Choroid plexus epithelial cell (primary cell): ENCODE measurements at regions not wholly inside any gene's neighbourhood (a gene's known extent, or its start where the extent isn't known, plus 50 kb on each side); places are given as distances from the start of the nearest gene placed in this dataset.
A peak's percentile ranks its signal among the peaks of the same experiment; 100 is the strongest.

Experiments used
- DNase-seq: peaks from one replicate; pipeline ENCODE4 v3.0.0-alpha.2; 2010; ENCODE audit warnings: low read depth
- H3K4me3 ChIP-seq: 2 replicates; pipeline ENCODE4 v1.5.1; 2011; ENCODE audit warnings: low read depth, mild to moderate bottlenecking, control low read depth, low read length, moderate library complexity
- TF ChIP-seq, protein P1 (sequence below): conservative IDR thresholded peaks from 2 replicates; pipeline ENCODE4 v1.5.1; 2011; ENCODE audit warnings: low read depth, mild to moderate bottlenecking, control low read depth, inconsistent platforms, low read length, moderate library complexity

DNA sequence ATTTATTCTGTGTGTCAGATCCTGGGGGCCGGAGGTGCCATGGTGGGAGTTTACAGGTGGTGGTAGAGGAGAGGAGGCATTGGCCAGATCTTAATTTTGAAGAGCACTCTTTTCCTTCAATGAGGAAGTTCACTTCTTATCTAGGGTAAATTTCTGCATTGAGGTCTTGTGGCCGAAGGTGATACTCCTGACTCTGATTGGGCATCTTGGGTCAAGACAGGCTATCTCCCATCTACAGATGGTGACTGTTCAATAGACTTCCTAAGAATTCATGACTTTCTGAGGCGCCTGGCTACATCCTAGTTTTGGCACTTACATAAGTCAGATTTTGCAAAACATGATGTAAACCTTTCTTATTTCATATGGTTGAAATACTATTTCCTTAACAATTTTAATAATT is 135.2 kb downstream of the SUCLA2 start:
- DNase-seq, result no peak
- H3K4me3 ChIP-seq, result no peak overlapping the region
- TF ChIP-seq, protein P1, sequence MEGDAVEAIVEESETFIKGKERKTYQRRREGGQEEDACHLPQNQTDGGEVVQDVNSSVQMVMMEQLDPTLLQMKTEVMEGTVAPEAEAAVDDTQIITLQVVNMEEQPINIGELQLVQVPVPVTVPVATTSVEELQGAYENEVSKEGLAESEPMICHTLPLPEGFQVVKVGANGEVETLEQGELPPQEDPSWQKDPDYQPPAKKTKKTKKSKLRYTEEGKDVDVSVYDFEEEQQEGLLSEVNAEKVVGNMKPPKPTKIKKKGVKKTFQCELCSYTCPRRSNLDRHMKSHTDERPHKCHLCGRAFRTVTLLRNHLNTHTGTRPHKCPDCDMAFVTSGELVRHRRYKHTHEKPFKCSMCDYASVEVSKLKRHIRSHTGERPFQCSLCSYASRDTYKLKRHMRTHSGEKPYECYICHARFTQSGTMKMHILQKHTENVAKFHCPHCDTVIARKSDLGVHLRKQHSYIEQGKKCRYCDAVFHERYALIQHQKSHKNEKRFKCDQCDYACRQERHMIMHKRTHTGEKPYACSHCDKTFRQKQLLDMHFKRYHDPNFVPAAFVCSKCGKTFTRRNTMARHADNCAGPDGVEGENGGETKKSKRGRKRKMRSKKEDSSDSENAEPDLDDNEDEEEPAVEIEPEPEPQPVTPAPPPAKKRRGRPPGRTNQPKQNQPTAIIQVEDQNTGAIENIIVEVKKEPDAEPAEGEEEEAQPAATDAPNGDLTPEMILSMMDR, result no peak

DNA sequence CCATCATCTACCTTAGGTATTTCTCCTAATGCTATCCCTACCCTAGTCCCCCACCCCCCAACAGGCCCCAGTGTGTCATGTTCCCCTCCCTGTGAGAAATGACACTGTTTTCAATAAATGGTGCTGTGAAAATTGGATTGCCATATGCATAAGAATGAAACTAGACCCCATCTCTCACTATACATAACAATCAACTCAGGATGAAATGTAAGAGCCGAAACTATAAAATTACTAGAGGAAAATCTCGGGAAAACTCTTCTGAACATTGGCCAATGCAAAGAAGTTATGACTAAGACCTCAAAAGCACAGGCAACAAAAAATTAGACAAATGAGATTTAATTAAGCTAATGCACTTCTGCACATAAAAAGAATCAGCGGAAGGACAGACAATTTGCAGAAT is 138.2 kb downstream of the SUCLA2 start:
- no peak for DNase-seq
- no peak overlapping the region for H3K4me3 ChIP-seq
- TF ChIP-seq, protein P1, result no peak

DNA sequence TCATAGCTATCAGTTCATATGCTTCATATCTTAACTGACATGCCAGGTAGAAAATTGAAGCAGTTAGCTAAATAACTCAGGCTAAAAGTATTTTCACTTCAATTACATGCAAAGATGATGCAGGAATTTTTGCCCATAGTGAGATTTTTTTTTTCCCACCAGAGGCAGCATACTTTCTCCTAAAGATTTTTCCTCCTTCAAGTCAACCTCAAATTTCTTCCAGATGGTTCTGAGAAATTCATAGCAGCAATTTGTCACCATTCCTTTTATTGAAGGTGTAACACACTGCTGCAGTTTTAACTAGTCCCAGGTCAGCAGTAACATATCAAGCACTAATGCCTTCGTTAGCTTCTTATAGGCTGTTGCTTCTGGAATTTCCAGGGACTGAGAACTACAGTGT is 141.9 kb downstream of the SUCLA2 start:
- no peak overlapping the region for H3K4me3 ChIP-seq
- TF ChIP-seq, protein P1, result no peak
- peak; percentile 68 for DNase-seq

DNA sequence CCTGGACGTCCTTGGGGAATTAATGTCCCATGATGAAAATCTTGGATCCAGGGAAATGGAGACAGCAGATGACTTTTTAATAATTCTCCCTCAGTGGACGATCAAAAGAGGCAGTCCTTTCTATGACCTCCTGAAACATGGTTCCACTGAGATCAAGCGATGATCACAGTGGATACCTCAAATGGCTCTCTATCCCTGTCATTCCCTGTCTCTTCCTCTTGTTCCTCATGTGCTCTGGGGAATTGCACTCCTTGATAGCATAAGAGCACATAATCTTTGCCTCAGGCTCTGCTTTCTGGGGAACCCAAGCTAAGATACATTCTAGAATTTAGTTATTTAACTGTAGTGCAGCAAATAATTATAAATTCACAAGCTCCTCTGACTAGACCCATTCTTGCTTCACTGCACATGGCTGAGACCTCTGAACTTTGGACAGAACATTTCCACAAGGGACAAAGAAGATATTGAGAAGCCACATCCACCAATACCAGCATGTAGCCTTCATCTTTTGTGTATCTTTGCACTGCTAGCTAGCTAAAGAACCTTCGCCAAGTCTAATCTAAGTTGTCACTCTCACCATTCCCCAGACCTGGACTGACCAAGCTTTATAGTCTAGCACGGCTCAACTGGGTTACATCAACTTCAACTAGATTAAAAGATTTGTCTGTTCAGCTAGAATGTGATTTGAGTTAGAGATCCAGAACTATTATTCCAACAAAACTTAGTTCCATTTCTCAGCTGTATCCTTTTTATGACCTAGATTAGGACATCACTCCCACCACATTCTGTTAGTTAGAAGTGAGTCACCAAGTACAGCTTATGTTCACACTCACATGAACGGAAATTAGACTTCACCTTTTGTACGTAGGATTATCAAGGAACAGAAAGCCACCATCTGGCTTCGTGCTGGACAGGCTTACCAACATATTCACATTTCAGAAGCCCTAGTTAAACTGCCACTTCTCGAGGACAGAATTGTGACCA is 142.7 kb downstream of the SUCLA2 start:
- no peak overlapping the region for H3K4me3 ChIP-seq
- peak; percentile 95 for DNase-seq
- TF ChIP-seq, protein P1, result no peak

DNA sequence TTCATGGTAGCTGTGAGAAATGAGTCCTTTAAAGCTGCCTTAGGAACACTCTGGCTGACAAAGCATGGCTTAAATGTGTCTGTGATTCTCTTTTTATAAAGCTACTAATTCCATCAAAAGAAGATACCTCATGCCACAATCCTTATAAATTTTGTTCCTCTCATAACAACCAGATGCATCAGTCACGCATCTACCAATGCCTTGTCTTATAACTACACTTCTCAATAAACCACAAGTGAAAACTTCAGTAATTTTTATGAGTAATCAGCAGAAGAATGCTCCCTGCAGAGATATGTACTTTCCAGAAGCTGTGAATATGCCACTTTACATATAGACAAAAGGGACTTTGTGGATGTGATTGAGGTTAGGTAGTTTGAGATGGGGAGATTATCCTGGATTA is 147.8 kb downstream of the SUCLA2 start:
- DNase-seq, result peak; percentile 88
- H3K4me3 ChIP-seq, result no peak overlapping the region

DNA sequence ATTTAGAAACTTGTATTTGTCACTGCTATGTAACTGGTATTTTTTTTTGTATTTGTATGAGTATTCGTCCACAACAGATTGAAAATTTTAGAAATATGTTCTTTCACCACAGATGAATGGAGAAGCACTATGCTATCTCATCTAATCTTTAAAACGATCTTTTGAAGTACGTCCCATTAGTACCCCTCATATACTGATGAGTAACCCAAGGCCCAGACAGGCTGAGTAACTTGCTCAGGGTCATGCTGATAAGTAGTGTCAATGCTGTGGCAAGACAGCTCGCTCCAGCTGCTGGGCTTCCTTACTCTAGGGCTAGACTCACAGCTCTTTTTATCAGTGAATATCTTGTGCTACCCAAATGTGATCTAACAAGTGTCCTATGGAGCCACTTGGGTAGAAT is 154.2 kb downstream of the SUCLA2 start:
- DNase-seq, result peak; percentile 37
- H3K4me3 ChIP-seq, result no peak overlapping the region
- TF ChIP-seq, protein P1, result no peak

More for the DNA sequence above, 147.8 kb downstream of the SUCLA2 start:
- TF ChIP-seq, protein P1, result no peak

DNA sequence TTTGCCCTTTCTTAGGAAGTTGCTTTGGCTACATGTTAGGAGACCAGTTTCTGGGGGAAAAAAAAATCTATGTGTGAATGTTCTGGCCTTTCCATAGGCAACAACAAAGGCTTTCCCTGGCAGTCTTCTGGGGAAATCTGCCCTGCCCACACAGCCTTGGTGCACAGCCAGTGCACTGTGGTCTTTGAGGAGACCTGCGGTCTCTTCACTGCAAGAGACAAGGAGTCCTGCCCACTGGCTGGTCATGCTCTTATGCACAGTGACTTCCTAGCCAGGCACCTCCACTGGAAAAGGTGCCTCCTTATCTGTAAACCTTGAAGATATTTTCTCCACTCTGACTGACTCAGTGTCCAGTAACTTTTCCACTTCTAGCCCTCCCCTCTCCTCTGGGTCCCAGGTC is 155.1 kb downstream of the SUCLA2 start:
- no peak overlapping the region for H3K4me3 ChIP-seq
- TF ChIP-seq, protein P1, result no peak
- DNase-seq, result no peak
